Endothelial cell of umbilical vein (primary cell): ENCODE measurements at regions not wholly inside any gene's neighbourhood (a gene's known extent, or its start where the extent isn't known, plus 50 kb on each side); places are given as distances from the start of the nearest gene placed in this dataset.
A peak's percentile ranks its signal among the peaks of the same experiment; 100 is the strongest.

Experiments used
- BruUV-seq: library from RNA; stranded (reverse); fragments of 400-500 nt; replicated peaks from 2 replicates; lab custom pipeline; 2021; lab: Mats Ljungman, UMichigan
- CTCF ChIA-PET: fragments of 300-600, 350-600 bp; sonication (Branson Sonifier 250); formaldehyde crosslinking; loops from one replicate; lab custom pipeline; 2021; ENCODE audit warnings: antibody characterized with exemption, inconsistent platforms; lab: Charles Lee
- POLR2A ChIA-PET: fragments of 300-600, 350-600 bp; sonication (Branson Sonifier 250); formaldehyde crosslinking; loops from one replicate; lab custom pipeline; 2021; ENCODE audit warnings: antibody characterized with exemption, inconsistent platforms; lab: Charles Lee
- DNase-seq: peaks from one replicate; pipeline ENCODE4 v3.0.0-alpha.2; 2011; ENCODE audit warnings: low read depth, low spot score
- FAIRE-seq: peaks from 2 replicates; lab custom pipeline; 2011; peaks lifted over from hg19 to GRCh38; lab: Jason Lieb, UNC
- H2AFZ ChIP-seq: 2 replicates; pipeline ENCODE4 v1.6.0; 2012; ENCODE audit warnings: low read depth, low read length, control low read depth, inconsistent platforms
- H3K27ac ChIP-seq: 2 replicates; pipeline ENCODE4 v1.5.1; 2011; ENCODE audit warnings: low read depth, mild to moderate bottlenecking, control low read depth, low read length, moderate library complexity; ENCODE audit not compliant: insufficient read depth
- H3K27me3 ChIP-seq, 2 experiments: 2 replicates each; pipeline versions ENCODE4 v1.6.0 to v1.6.1; 2011; ENCODE audit warnings: low read length in 2 of 2, mixed read lengths in 1 of 2; ENCODE audit not compliant: control insufficient read depth in 2 of 2, insufficient read depth in 2 of 2
- H3K36me3 ChIP-seq, 2 experiments: 2 replicates in 1 of 2; 3 replicates in 1 of 2; pipeline ENCODE4 v1.5.1; 2011; ENCODE audit warnings: low read length in 2 of 2, mild to moderate bottlenecking in 1 of 2, moderate library complexity in 1 of 2; ENCODE audit not compliant: control insufficient read depth in 2 of 2, insufficient read depth in 2 of 2; ENCODE audit errors: extremely low read depth in 1 of 2
- H3K4me1 ChIP-seq: 3 replicates; pipeline ENCODE4 v1.5.1; 2011; ENCODE audit warnings: mild to moderate bottlenecking, low read length; ENCODE audit not compliant: control insufficient read depth, insufficient read depth; ENCODE audit errors: extremely low read depth
- H3K4me2 ChIP-seq: 2 replicates; pipeline ENCODE4 v1.6.1; 2011; ENCODE audit warnings: low read length, control low read depth, mixed read lengths; ENCODE audit not compliant: insufficient read depth
- H3K4me3 ChIP-seq, 3 experiments: fragments of 200-600 bp in 1 of 3; sonication (generic), shearing (Covaris generic) in 1 of 3; replicated peaks in 1 of 3; 2 replicates each; pipeline ENCODE4 v1.5.1; 2011 to 2016; ENCODE audit warnings: control low read depth in 3 of 3, low read length in 3 of 3, mild to moderate bottlenecking in 2 of 3, inconsistent platforms in 1 of 3, low read depth in 1 of 3, moderate library complexity in 1 of 3; ENCODE audit not compliant: insufficient read depth in 1 of 3
- H3K79me2 ChIP-seq: 2 replicates; pipeline ENCODE4 v1.6.0; 2012; ENCODE audit warnings: low read length, inconsistent platforms; ENCODE audit not compliant: control insufficient read depth, insufficient read depth
- H3K9ac ChIP-seq: replicated peaks from 2 replicates; pipeline ENCODE3; 2011; ENCODE audit warnings: low read length, control low read depth; ENCODE audit not compliant: insufficient read depth; ENCODE audit errors: extremely low read depth
- H3K9me1 ChIP-seq: replicated peaks from 3 replicates; pipeline ENCODE4 v1.6.0; 2011; ENCODE audit warnings: mild to moderate bottlenecking, low read length; ENCODE audit not compliant: control insufficient read depth, insufficient read depth; ENCODE audit errors: extremely low read depth
- H3K9me3 ChIP-seq: replicated peaks from 2 replicates; pipeline ENCODE4 v1.5.1; 2012; ENCODE audit warnings: low read length, inconsistent platforms; ENCODE audit not compliant: control insufficient read depth, insufficient read depth
- H4K20me1 ChIP-seq: replicated peaks from 2 replicates; pipeline ENCODE3; 2011; ENCODE audit warnings: mild to moderate bottlenecking, low read length; ENCODE audit not compliant: control insufficient read depth, insufficient read depth; ENCODE audit errors: extremely low read depth
- CTCF ChIP-seq, 2 donors: IDR thresholded peaks; 1 replicate in 1 of 2; 2 replicates in 1 of 2; pipeline ENCODE4 v1.5.1; 2011; ENCODE audit warnings: low read length in 2 of 2, mild to moderate bottlenecking in 2 of 2, moderate library complexity in 2 of 2, control low read depth in 1 of 2, inconsistent platforms in 1 of 2, low read depth in 1 of 2; ENCODE audit not compliant: insufficient read depth in 1 of 2; ENCODE audit errors: extremely low read depth in 1 of 2
- FOS ChIP-seq: IDR thresholded peaks from 2 replicates; pipeline ENCODE4 v1.6.1; 2011; ENCODE audit warnings: mild to moderate bottlenecking, low read length, moderate library complexity, borderline replicate concordance; ENCODE audit not compliant: insufficient read depth
- GATA2 ChIP-seq: IDR thresholded peaks from 2 replicates; pipeline ENCODE4 v1.7.0; 2011; ENCODE audit warnings: low read depth, mild to moderate bottlenecking, moderate library complexity, mixed read lengths, low read length; ENCODE audit not compliant: insufficient read length, insufficient read depth
- MAX ChIP-seq: IDR thresholded peaks from 2 replicates; pipeline ENCODE4 v1.6.1; 2011; ENCODE audit not compliant: insufficient read depth, insufficient read length
- MYC ChIP-seq: IDR thresholded peaks from one replicate; pipeline ENCODE4 v1.6.1; 2011; ENCODE audit warnings: mild to moderate bottlenecking, low read depth, low read length
- POLR2A ChIP-seq: IDR thresholded peaks from 2 replicates; pipeline ENCODE4 v1.6.1; 2012; ENCODE audit warnings: low read depth, mild to moderate bottlenecking, control low read depth, low read length
- dilution Hi-C: fragments of 300-500 bp; cut with MboI; formaldehyde crosslinking; loops from one replicate; pipeline ENCODE4 v1.15.0; 2019; ENCODE audit warnings: low sequenced_read_pairs; ENCODE audit not compliant: extremely low pct_ligation_motif_present
- intact Hi-C: fragments of 100-400 bp; cut with micrococcal nuclease; formaldehyde crosslinking; loops from one replicate; pipeline ENCODE4 v1.10.0; 2022

- Histone ChIP-seq H3K79me2 (no peaks in the 10 kb centered on the region), H2AFZ (no peak overlapping the region), H3K27me3 (no peaks in the 10 kb centered on the region), H3K27ac (no peak overlapping the region), H3K9me3 (no peaks in the 10 kb centered on the region), H3K4me3 (no peak overlapping the region), H3K4me2 (no peak overlapping the region), H4K20me1 (no peaks in the 10 kb centered on the region), H3K36me3 (no peaks in the 10 kb centered on the region), H3K9me1 (no peaks in the 10 kb centered on the region), H3K4me1 (no peaks in the 10 kb centered on the region), H3K9ac (no peak overlapping the region)
- intact Hi-C loops (loop anchor here (5.0 kb wide), 1 partner anchor 963 kb away; no protein-coding TSS in a partner anchor), dilution Hi-C loops (no loop called here)
- POLR2A ChIA-PET = no interaction called here
- CTCF ChIA-PET = interaction anchor here (5.4 kb wide), 1 partner anchor 809 kb away, joined by 77 read pairs; no protein-coding TSS in a partner anchor
- DNase-seq (no peak), FAIRE-seq (no peak)
- TF ChIP-seq MYC (no peak), FOS (no peak), MAX (no peak), CTCF (IDR thresholded peaks at IDR 0.05; ENCODE audit: extremely low read depth in 1 of 2, insufficient read depth in 1 of 2, low read depth in 1 of 2, low read length in 2 of 2) (no peak), GATA2 (no peak), POLR2A (no peak)
- no TSS peak for BruUV-seq
Measured at GRCh38 chrX:33339219-33339618, 127.9 kb upstream of the DMD start.

- no peaks in the 10 kb centered on the region for H3K9me1 ChIP-seq
- ChIA-PET CTCF (interaction anchor here (0.8 to 5.4 kb wide), 9 partner anchors 11 to 853 kb away, joined by 3 to 77 read pairs (median 4); no protein-coding TSS in a partner anchor), POLR2A (no interaction called here)
- no peak overlapping the region for H2AFZ ChIP-seq
- intact Hi-C loops (loop anchor here (1.0 to 5.0 kb wide), 2 partner anchors 806 to 966 kb away; no protein-coding TSS in a partner anchor), dilution Hi-C loops (no loop called here)
- H3K9me3 ChIP-seq = no peaks in the 10 kb centered on the region
- no peak overlapping the region for H3K27ac ChIP-seq
- peak; percentile 61 for FAIRE-seq
- no peak overlapping the region for H3K4me3 ChIP-seq
- H3K27me3 ChIP-seq = no peaks in the 10 kb centered on the region
- no TSS peak for BruUV-seq
- H3K79me2 ChIP-seq = no peaks in the 10 kb centered on the region
- peak; percentile 38 for DNase-seq
- H3K4me1 ChIP-seq = no peaks in the 10 kb centered on the region
- H4K20me1 ChIP-seq = no peaks in the 10 kb centered on the region
- no peak overlapping the region for H3K4me2 ChIP-seq
- H3K36me3 ChIP-seq = no peaks in the 10 kb centered on the region
- TF ChIP-seq FOS (no peak), CTCF (IDR thresholded peaks at IDR 0.05; ENCODE audit: extremely low read depth in 1 of 2, insufficient read depth in 1 of 2, low read depth in 1 of 2, low read length in 2 of 2) (peak in 1 of 2 donors; percentile 36)
- H3K9ac ChIP-seq = no peak overlapping the region
Measured at GRCh38 chrX:33336783-33337182, 125.4 kb upstream of the DMD start.
